ENCODE measurements at regions not wholly inside any gene's neighbourhood (a gene's known extent, or its start where the extent isn't known, plus 50 kb on each side); places are given as distances from the start of the nearest gene placed in this dataset.

- no peak overlapping the region for H3K4me3 ChIP-seq (ENCODE audit: low read length)
- peak; percentile 13 for DNase-seq (ENCODE audit: low read depth)
- peak; percentile 30 for TF ChIP-seq CTCF (IDR thresholded peaks at IDR 0.05; ENCODE audit: insufficient read depth, low read depth, low read length, missing control alignments)
Observed at GRCh38 chr3:82012775-82013174, 251.3 kb upstream of the GBE1 start.

- no peak for TF ChIP-seq CTCF (IDR thresholded peaks at IDR 0.05; ENCODE audit: insufficient read depth, low read depth, low read length, missing control alignments)
- H3K4me3 ChIP-seq (ENCODE audit: low read length): no peak overlapping the region
- no peak for DNase-seq (ENCODE audit: low read depth)
Observed at GRCh38 chr3:82011336-82011735, 249.9 kb upstream of the GBE1 start.

- no peak for TF ChIP-seq CTCF (IDR thresholded peaks at IDR 0.05; ENCODE audit: insufficient read depth, low read depth, low read length, missing control alignments)
- no peak for DNase-seq (ENCODE audit: low read depth)
- no peak overlapping the region for H3K4me3 ChIP-seq (ENCODE audit: low read length)
Observed at GRCh38 chr3:82005266-82005665, 243.8 kb upstream of the GBE1 start.

GRCh38 chr3:82004266-82004665 lies 242.8 kb upstream of the GBE1 start:
- DNase-seq (ENCODE audit: low read depth): no peak
- TF ChIP-seq CTCF (IDR thresholded peaks at IDR 0.05; ENCODE audit: insufficient read depth, low read depth, low read length, missing control alignments): no peak
- no peak overlapping the region for H3K4me3 ChIP-seq (ENCODE audit: low read length)

GRCh38 chr3:82002986-82003642 lies 241.7 kb upstream of the GBE1 start:
- no peak for DNase-seq (ENCODE audit: low read depth)
- no peak overlapping the region for H3K4me3 ChIP-seq (ENCODE audit: low read length)
- TF ChIP-seq CTCF (IDR thresholded peaks at IDR 0.05; ENCODE audit: insufficient read depth, low read depth, low read length, missing control alignments): no peak

- no peak overlapping the region for H3K4me3 ChIP-seq (ENCODE audit: low read length)
- DNase-seq (ENCODE audit: low read depth): peak; percentile 5
- TF ChIP-seq CTCF (IDR thresholded peaks at IDR 0.05; ENCODE audit: insufficient read depth, low read depth, low read length, missing control alignments): no peak
Observed at GRCh38 chr3:82002491-82002890, 241.0 kb upstream of the GBE1 start.

GRCh38 chr3:82001276-82001923 lies 240.0 kb upstream of the GBE1 start:
- no peak overlapping the region for H3K4me3 ChIP-seq (ENCODE audit: low read length)
- TF ChIP-seq CTCF (IDR thresholded peaks at IDR 0.05; ENCODE audit: insufficient read depth, low read depth, low read length, missing control alignments): no peak
- no peak for DNase-seq (ENCODE audit: low read depth)

Data from epithelial cell of esophagus (primary cell).